ENCODE measurements at regions not wholly inside any gene's neighbourhood (a gene's known extent, or its start where the extent isn't known, plus 50 kb on each side); places are given as distances from the start of the nearest gene placed in this dataset.

DNA sequence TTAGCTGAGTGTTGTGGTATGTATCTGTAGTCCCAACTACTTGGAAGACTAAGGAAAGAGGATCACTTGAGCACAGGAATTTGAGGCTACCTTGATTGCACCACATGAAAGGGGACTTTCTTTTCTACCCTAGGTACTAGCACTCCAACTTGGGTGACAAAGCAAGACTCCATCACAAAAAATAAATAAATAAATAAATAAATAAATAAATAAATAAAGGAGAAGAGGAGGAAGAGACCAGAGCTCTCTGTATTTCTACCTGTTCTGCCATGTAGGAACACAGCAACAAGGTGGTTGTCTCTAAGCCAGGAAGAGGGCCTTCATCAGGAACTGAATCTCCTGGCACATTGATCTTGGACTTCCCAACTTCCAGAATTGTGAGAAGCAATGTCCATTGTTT is 118.6 kb downstream of the HMHB1 start:
- no peak for TF ChIP-seq EZH2 (IDR thresholded peaks at IDR 0.05)
- TF ChIP-seq POLR2AphosphoS5 (IDR thresholded peaks at IDR 0.05; ENCODE audit: borderline replicate concordance, low read depth, low read length) = no peak
- TF ChIP-seq FOXP2 (optimal IDR thresholded peaks at IDR 0.05; ENCODE audit: control extremely low read depth, extremely low read length, insufficient read depth) = no peak
- H3K4me3 ChIP-seq = no peak overlapping the region
- H3K36me3 ChIP-seq (ENCODE audit: insufficient read depth, low read length) = no peaks in the 10 kb centered on the region
- no peaks in the 10 kb centered on the region for H3K9me3 ChIP-seq (ENCODE audit: low read depth, low read length)
- no peak overlapping the region for H3K9ac ChIP-seq (ENCODE audit: insufficient read length)
- no peak overlapping the region for H3K27ac ChIP-seq
- DNase-seq (ENCODE audit: low read depth, low spot score) = no peak

- no peaks in the 10 kb centered on the region for H3K36me3 ChIP-seq (ENCODE audit: insufficient read depth, low read length)
- H3K9me3 ChIP-seq (ENCODE audit: low read depth, low read length) = no peaks in the 10 kb centered on the region
- TF ChIP-seq EZH2 (IDR thresholded peaks at IDR 0.05) = no peak
- no peak for TF ChIP-seq FOXP2 (optimal IDR thresholded peaks at IDR 0.05; ENCODE audit: control extremely low read depth, extremely low read length, insufficient read depth)
- no peak for TF ChIP-seq POLR2AphosphoS5 (IDR thresholded peaks at IDR 0.05; ENCODE audit: borderline replicate concordance, low read depth, low read length)
- H3K9ac ChIP-seq (ENCODE audit: insufficient read length) = no peak overlapping the region
- H3K27ac ChIP-seq = no peak overlapping the region
- no peak overlapping the region for H3K4me3 ChIP-seq
- no peak for DNase-seq (ENCODE audit: low read depth, low spot score)
Observed at GRCh38 chr5:143931476-143931875, 119.5 kb downstream of the HMHB1 start.

GRCh38 chr5:143931986-143932385 is 120.0 kb downstream of the HMHB1 start:
- no peak for DNase-seq (ENCODE audit: low read depth, low spot score)
- H3K9ac ChIP-seq (ENCODE audit: insufficient read length) = no peak overlapping the region
- H3K9me3 ChIP-seq (ENCODE audit: low read depth, low read length) = no peaks in the 10 kb centered on the region
- TF ChIP-seq POLR2AphosphoS5 (IDR thresholded peaks at IDR 0.05; ENCODE audit: borderline replicate concordance, low read depth, low read length) (no peak), EZH2 (IDR thresholded peaks at IDR 0.05) (no peak), FOXP2 (optimal IDR thresholded peaks at IDR 0.05; ENCODE audit: control extremely low read depth, extremely low read length, insufficient read depth) (no peak)
- H3K4me3 ChIP-seq = no peak overlapping the region
- no peak overlapping the region for H3K27ac ChIP-seq
- no peaks in the 10 kb centered on the region for H3K36me3 ChIP-seq (ENCODE audit: insufficient read depth, low read length)

DNA sequence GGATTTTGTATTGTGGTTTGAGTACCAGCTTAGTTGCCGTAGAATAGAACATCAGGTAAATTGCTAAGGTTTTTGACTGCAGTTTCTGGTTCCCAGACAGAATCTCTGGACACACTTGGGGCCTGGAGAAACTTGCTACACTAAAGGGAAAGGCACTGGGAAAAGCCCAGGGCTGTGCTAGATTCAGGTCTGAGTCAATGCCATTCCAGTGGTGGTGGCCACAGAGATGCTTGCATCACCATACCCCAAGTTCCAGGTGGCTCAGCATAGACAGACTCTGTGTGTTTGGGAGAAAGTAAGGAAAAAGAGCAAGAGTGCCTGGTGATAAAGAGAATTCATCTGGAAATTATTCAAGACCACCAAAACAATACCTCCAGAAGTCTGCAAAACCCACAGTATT is 120.6 kb downstream of the HMHB1 start:
- H3K9me3 ChIP-seq (ENCODE audit: low read depth, low read length) = no peaks in the 10 kb centered on the region
- TF ChIP-seq FOXP2 (optimal IDR thresholded peaks at IDR 0.05; ENCODE audit: control extremely low read depth, extremely low read length, insufficient read depth) (no peak), EZH2 (IDR thresholded peaks at IDR 0.05) (no peak), POLR2AphosphoS5 (IDR thresholded peaks at IDR 0.05; ENCODE audit: borderline replicate concordance, low read depth, low read length) (no peak)
- H3K36me3 ChIP-seq (ENCODE audit: insufficient read depth, low read length) = no peaks in the 10 kb centered on the region
- DNase-seq (ENCODE audit: low read depth, low spot score) = no peak
- H3K27ac ChIP-seq = no peak overlapping the region
- H3K4me3 ChIP-seq = no peak overlapping the region
- H3K9ac ChIP-seq (ENCODE audit: insufficient read length) = no peak overlapping the region

- H3K36me3 ChIP-seq (ENCODE audit: insufficient read depth, low read length) = no peaks in the 10 kb centered on the region
- TF ChIP-seq EZH2 (IDR thresholded peaks at IDR 0.05) (no peak), POLR2AphosphoS5 (IDR thresholded peaks at IDR 0.05; ENCODE audit: borderline replicate concordance, low read depth, low read length) (no peak), FOXP2 (optimal IDR thresholded peaks at IDR 0.05; ENCODE audit: control extremely low read depth, extremely low read length, insufficient read depth) (no peak)
- H3K27ac ChIP-seq = no peak overlapping the region
- DNase-seq (ENCODE audit: low read depth, low spot score) = no peak
- no peak overlapping the region for H3K9ac ChIP-seq (ENCODE audit: insufficient read length)
- no peaks in the 10 kb centered on the region for H3K9me3 ChIP-seq (ENCODE audit: low read depth, low read length)
- no peak overlapping the region for H3K4me3 ChIP-seq
Observed at GRCh38 chr5:143933451-143933850, 121.5 kb downstream of the HMHB1 start.

GRCh38 chr5:143934821-143935220 is 122.9 kb downstream of the HMHB1 start:
- Histone ChIP-seq H3K9ac (ENCODE audit: insufficient read length) (no peak overlapping the region), H3K36me3 (ENCODE audit: insufficient read depth, low read length) (no peaks in the 10 kb centered on the region), H3K9me3 (ENCODE audit: low read depth, low read length) (no peaks in the 10 kb centered on the region), H3K4me3 (no peak overlapping the region), H3K27ac (no peak overlapping the region)
- DNase-seq (ENCODE audit: low read depth, low spot score) = no peak
- TF ChIP-seq EZH2 (IDR thresholded peaks at IDR 0.05) (no peak), POLR2AphosphoS5 (IDR thresholded peaks at IDR 0.05; ENCODE audit: borderline replicate concordance, low read depth, low read length) (no peak), FOXP2 (optimal IDR thresholded peaks at IDR 0.05; ENCODE audit: control extremely low read depth, extremely low read length, insufficient read depth) (no peak)

- no peak overlapping the region for H3K9ac ChIP-seq (ENCODE audit: insufficient read length)
- DNase-seq (ENCODE audit: low read depth, low spot score) = no peak
- H3K36me3 ChIP-seq (ENCODE audit: insufficient read depth, low read length) = no peaks in the 10 kb centered on the region
- no peak for TF ChIP-seq FOXP2 (optimal IDR thresholded peaks at IDR 0.05; ENCODE audit: control extremely low read depth, extremely low read length, insufficient read depth)
- TF ChIP-seq POLR2AphosphoS5 (IDR thresholded peaks at IDR 0.05; ENCODE audit: borderline replicate concordance, low read depth, low read length) = no peak
- no peak for TF ChIP-seq EZH2 (IDR thresholded peaks at IDR 0.05)
- no peaks in the 10 kb centered on the region for H3K9me3 ChIP-seq (ENCODE audit: low read depth, low read length)
- no peak overlapping the region for H3K4me3 ChIP-seq
- no peak overlapping the region for H3K27ac ChIP-seq
Observed at GRCh38 chr5:143938230-143938629, 126.3 kb downstream of the HMHB1 start.

DNA sequence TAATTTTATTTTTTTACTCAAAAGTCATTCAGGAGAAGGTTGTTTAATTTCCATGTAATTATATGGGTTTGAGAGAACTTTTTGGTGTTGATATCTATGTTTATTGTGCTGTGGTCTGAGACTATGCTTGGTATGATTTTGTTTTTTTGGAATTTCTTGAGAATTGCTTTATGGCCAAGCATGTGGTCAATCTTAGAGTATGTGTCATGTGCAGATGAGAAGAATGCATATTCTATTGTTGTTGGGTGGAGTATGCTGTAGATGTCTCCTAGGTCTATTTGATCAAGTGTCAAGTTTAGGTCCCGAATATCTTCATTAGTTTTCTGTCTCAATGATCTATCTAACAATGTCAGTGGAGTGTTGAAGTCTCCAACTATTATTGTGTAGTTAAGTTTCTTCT is 134.9 kb downstream of the HMHB1 start:
- TF ChIP-seq FOXP2 (optimal IDR thresholded peaks at IDR 0.05; ENCODE audit: control extremely low read depth, extremely low read length, insufficient read depth) (no peak), POLR2AphosphoS5 (IDR thresholded peaks at IDR 0.05; ENCODE audit: borderline replicate concordance, low read depth, low read length) (no peak), EZH2 (IDR thresholded peaks at IDR 0.05) (no peak)

DNA sequence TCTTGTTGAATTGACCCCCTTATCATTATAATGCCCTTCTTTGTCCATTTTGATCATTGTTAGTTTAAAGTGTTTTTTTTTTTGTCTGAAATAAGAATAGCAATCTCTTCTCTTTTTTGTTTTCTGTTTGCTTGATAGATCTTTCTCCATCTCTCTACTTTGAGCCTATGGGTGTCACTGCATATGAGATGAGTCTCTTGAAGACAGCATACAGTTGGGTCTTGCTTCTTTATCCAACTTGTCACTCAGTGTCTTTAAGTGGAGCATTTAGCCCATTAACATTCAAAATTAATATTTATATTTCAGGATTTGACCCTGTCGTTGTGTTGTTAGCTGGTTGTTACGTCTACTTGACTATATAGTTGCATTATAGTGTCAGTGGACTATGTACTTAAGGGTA is 135.4 kb downstream of the HMHB1 start:
- no peak for TF ChIP-seq FOXP2 (optimal IDR thresholded peaks at IDR 0.05; ENCODE audit: control extremely low read depth, extremely low read length, insufficient read depth)
- no peak for TF ChIP-seq POLR2AphosphoS5 (IDR thresholded peaks at IDR 0.05; ENCODE audit: borderline replicate concordance, low read depth, low read length)
- TF ChIP-seq EZH2 (IDR thresholded peaks at IDR 0.05) = no peak
- H3K4me3 ChIP-seq = no peak overlapping the region
- no peak overlapping the region for H3K9ac ChIP-seq (ENCODE audit: insufficient read length)
- H3K27ac ChIP-seq = no peak overlapping the region
- H3K36me3 ChIP-seq (ENCODE audit: insufficient read depth, low read length) = no peaks in the 10 kb centered on the region
- no peaks in the 10 kb centered on the region for H3K9me3 ChIP-seq (ENCODE audit: low read depth, low read length)
- no peak for DNase-seq (ENCODE audit: low read depth, low spot score)

More for the DNA sequence above, 134.9 kb downstream of the HMHB1 start:
- Histone ChIP-seq H3K36me3 (ENCODE audit: insufficient read depth, low read length) (no peaks in the 10 kb centered on the region), H3K27ac (no peak overlapping the region), H3K4me3 (no peak overlapping the region), H3K9me3 (ENCODE audit: low read depth, low read length) (no peaks in the 10 kb centered on the region), H3K9ac (ENCODE audit: insufficient read length) (no peak overlapping the region)
- no peak for DNase-seq (ENCODE audit: low read depth, low spot score)
